Activated naive CD8-positive, alpha-beta T cell treated with anti-CD3 and anti-CD28 coated beads, Interleukin-2, amount 10 ng/mL, durations not matched to agents 7 days and 5 days (primary cell): ENCODE measurements at regions not wholly inside any gene's neighbourhood (a gene's known extent, or its start where the extent isn't known, plus 50 kb on each side); places are given as distances from the start of the nearest gene placed in this dataset.
"Not testable (repeated sequence)": the region's sequence is repeated elsewhere in the genome, so short reads cannot be mapped to it uniquely, and the experiment has no call there.

Experiments
- ATAC-seq: fragments of 150-1000 bp; cut with Tn5 transposase; one replicate; pipeline ENCODE4 v1.10.0; 2021; ENCODE audit warnings: low read depth, moderate library complexity
- POLR2A ChIA-PET: fragments of 350-600 bp; sonication (Branson Sonifier 250); formaldehyde crosslinking; loops from one replicate; lab custom pipeline; 2021; ENCODE audit warnings: antibody characterized with exemption; lab: Charles Lee
- DNase-seq: peaks from one replicate; pipeline ENCODE4 v3.0.0; 2021
- H3K27ac Mint-ChIP-seq: one replicate; pipeline ENCODE4 v1.8.0; 2022; ENCODE audit warnings: mild to moderate bottlenecking, mixed read lengths
- H3K27me3 Mint-ChIP-seq: one replicate; pipeline ENCODE4 v1.8.0; 2022; ENCODE audit warnings: mild to moderate bottlenecking, moderate library complexity, mixed read lengths
- H3K36me3 Mint-ChIP-seq: one replicate; pipeline ENCODE4 v1.8.0; 2021; ENCODE audit warnings: mild to moderate bottlenecking, mixed read lengths
- H3K4me1 Mint-ChIP-seq: one replicate; pipeline ENCODE4 v1.8.0; 2021; ENCODE audit warnings: mixed read lengths
- H3K4me3 Mint-ChIP-seq: one replicate; pipeline ENCODE4 v1.8.0; 2022; ENCODE audit warnings: mild to moderate bottlenecking, moderate library complexity, mixed read lengths
- H3K9me3 Mint-ChIP-seq: one replicate; pipeline ENCODE4 v1.8.0; 2021; ENCODE audit warnings: mixed read lengths

DNA sequence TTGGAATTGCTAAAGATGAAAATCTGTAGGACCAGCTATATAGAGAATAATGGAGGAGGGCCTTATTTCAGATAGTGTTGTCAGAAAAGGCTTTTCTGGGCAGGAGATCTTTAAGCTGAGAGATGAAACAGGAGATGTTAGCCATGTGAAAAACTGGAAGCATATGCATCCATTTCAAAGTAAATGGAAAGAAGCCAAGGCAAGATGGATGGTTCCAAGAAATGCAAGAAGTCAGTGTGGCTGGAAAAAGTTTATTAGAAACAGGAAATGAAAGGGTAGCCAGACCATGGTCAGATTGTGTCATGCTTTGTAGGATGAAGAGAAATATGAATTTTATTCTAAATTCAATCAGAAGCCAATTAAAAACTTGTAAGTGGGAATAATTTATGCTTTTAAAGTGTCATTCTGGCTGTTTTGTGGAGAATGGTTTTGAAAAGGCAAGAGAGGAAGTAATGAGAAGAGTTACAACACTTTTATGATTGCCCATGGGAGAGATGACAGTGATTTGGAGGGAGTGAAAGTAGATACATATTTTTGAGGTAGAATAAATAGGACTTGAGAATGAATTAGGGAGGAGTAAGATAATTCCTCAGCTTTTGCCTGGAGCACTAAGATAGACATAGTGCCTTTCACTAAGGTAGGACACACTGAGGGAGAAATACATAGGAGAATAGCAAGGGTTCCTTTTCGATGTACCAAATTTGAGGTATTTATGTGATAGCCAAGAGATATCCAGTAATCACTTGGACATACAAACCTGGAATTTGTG is 620.1 kb downstream of the HTR1B start:
- Mint-ChIP-seq H3K27ac (no peak overlapping the region), H3K9me3 (peaks cover 10% of the 10 kb centered on the region), H3K36me3 (no peaks in the 10 kb centered on the region), H3K27me3 (no peaks in the 10 kb centered on the region), H3K4me3 (no peak overlapping the region), H3K4me1 (no peaks in the 10 kb centered on the region)
- DNase-seq (no peak), ATAC-seq (no peak)
- POLR2A ChIA-PET: no interaction called here

DNA sequence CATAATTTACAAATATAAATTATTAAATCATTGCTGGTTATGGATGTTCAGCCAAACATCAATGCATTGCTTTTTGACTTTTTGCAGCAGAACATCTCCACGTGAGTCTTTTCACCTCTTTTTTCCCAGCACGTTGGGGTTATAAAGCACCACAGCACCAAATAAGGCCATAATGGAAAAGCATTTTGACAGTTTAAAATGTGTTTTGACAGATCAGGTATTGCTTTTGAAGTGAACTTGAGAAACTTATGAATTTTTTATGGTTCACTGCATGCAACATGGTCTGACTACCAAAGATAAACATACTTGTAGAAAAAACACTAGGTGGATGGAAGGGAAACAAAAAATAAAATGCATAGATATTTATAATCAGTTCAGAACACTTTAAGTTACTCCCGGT is 622.4 kb downstream of the HTR1B start:
- H3K27me3 Mint-ChIP-seq: no peaks in the 10 kb centered on the region
- no peak overlapping the region for H3K27ac Mint-ChIP-seq
- H3K4me3 Mint-ChIP-seq: no peak overlapping the region
- no peaks in the 10 kb centered on the region for H3K4me1 Mint-ChIP-seq
- no peak for ATAC-seq
- POLR2A ChIA-PET: no interaction called here
- H3K9me3 Mint-ChIP-seq: peaks cover 2% of the 10 kb centered on the region
- no peaks in the 10 kb centered on the region for H3K36me3 Mint-ChIP-seq
- no peak for DNase-seq

DNA sequence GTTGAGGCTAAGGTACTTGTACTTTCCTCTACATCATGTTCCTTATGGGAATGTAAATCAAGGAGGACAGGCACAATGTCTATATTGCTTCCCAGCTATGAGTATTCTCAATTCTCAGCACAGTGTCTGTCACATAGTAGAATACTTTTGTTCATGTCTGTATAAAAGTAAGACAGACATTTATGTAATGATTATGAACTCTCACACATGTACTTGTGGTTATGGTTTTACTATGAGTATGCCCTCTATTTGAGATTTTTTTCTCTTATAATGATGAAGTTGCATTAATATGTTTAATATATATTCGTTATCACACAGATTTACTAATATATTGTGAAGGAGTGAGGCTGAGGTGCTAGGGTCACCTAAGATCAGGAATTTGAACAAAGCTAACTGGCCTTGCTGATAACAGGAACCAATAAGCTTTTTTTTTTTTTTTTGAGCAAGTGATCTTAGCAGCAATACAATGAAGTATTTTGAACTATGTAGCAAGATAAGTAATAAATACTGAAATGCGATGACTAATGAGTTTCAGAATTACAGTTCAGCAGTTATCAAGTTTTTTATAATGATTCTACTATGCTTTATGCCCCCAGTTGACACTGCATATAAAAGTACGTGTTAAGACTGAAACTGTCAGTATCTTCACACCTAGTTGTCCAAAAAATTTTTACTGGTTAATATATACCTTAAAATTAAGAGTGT is 623.1 kb downstream of the HTR1B start:
- no peaks in the 10 kb centered on the region for H3K36me3 Mint-ChIP-seq
- POLR2A ChIA-PET: no interaction called here
- no peak overlapping the region for H3K27ac Mint-ChIP-seq
- ATAC-seq: no peak
- no peak for DNase-seq
- H3K9me3 Mint-ChIP-seq: peaks cover 2% of the 10 kb centered on the region
- H3K4me3 Mint-ChIP-seq: no peak overlapping the region
- H3K4me1 Mint-ChIP-seq: no peaks in the 10 kb centered on the region
- no peaks in the 10 kb centered on the region for H3K27me3 Mint-ChIP-seq

DNA sequence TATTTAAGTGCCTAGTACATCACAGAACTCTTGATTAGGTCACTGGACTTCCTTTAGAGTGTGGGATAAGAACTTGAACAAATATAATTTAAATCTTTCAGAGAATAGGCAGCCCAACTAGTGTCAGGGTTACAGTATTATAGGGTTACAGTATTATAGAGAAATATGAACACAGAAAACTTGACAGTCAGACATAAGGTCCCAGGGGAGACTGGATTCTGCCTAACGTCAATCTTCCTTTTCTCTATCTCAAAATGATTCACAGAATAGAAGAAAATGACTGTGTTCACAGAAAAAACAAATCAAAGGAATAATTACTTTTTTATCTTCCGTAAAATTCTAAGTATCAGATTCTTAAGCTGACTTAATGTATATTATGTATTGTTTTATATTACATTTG is 623.8 kb downstream of the HTR1B start:
- H3K4me1 Mint-ChIP-seq: no peaks in the 10 kb centered on the region
- H3K27ac Mint-ChIP-seq: no peak overlapping the region
- peaks cover 2% of the 10 kb centered on the region for H3K9me3 Mint-ChIP-seq
- H3K4me3 Mint-ChIP-seq: no peak overlapping the region
- POLR2A ChIA-PET: no interaction called here
- no peaks in the 10 kb centered on the region for H3K27me3 Mint-ChIP-seq
- no peaks in the 10 kb centered on the region for H3K36me3 Mint-ChIP-seq
- ATAC-seq: no peak
- no peak for DNase-seq

DNA sequence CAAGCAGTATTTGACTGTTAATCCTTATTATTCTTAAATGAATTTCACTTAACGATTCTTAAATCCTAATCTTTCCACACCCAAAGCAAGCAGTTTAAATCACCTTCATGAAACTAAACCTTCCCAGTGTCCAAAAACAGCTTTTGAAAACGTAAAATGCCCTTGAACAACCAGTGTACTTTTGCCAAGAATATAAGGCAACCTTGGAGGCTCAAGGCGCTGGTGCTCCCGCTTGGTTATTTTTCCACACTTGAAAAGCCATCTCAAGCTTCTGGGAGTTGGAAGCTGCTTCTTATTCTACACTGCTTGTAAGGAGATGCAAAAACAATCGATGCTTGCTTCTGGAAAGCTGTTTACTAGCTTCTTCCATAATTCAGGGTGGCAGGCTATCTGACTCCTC is 625.7 kb downstream of the HTR1B start:
- no peak for ATAC-seq
- Mint-ChIP-seq H3K9me3 (no peaks in the 10 kb centered on the region), H3K4me3 (no peak overlapping the region), H3K27ac (no peak overlapping the region), H3K4me1 (no peaks in the 10 kb centered on the region), H3K27me3 (no peaks in the 10 kb centered on the region), H3K36me3 (no peaks in the 10 kb centered on the region)
- POLR2A ChIA-PET: no interaction called here
- no peak for DNase-seq

DNA sequence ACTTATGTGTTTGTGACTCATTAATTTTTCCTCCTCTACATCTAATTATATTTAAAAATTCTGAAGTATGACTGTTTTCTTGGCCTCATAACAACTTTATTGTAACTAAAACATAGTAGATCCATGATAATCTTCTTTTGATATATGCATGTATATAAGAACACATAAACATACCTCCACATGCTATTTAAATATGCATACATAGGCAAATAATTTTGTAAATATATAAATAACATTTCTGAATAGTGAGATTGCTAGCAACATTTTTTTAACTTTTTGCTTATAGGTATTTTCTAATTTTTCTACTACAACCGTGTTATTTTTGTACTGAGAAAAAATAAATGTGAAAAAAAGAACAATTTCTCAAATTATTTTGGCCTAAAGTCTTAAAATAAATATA is 627.6 kb downstream of the HTR1B start:
- H3K9me3 Mint-ChIP-seq: no peaks in the 10 kb centered on the region
- no peaks in the 10 kb centered on the region for H3K36me3 Mint-ChIP-seq
- ATAC-seq (no peak), DNase-seq (no peak)
- no peak overlapping the region for H3K27ac Mint-ChIP-seq
- POLR2A ChIA-PET: no interaction called here
- H3K4me3 Mint-ChIP-seq: no peak overlapping the region
- H3K4me1 Mint-ChIP-seq: no peaks in the 10 kb centered on the region
- no peaks in the 10 kb centered on the region for H3K27me3 Mint-ChIP-seq

DNA sequence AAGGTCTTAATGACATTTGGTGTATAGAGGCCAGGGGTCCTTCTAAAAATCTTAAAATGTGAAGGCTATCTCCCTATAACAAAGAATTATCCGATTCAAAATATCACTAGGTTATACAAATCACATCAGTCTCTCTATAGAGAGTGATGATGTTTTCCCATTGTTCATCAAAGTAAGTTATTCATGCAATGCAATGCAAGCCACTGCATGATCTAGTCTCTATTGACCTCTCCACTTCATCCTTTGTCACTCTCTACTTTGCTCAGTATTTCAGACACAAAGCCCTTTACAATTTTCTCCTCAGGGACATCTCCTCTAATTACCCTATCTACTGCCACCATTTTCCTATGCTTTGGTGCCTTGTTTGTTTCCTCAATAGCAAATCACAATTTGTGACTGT is 628.0 kb downstream of the HTR1B start:
- H3K4me1 Mint-ChIP-seq: no peaks in the 10 kb centered on the region
- no peak overlapping the region for H3K4me3 Mint-ChIP-seq
- no peaks in the 10 kb centered on the region for H3K27me3 Mint-ChIP-seq
- POLR2A ChIA-PET: no interaction called here
- ATAC-seq (no peak), DNase-seq (no peak)
- no peak overlapping the region for H3K27ac Mint-ChIP-seq
- H3K36me3 Mint-ChIP-seq: no peaks in the 10 kb centered on the region
- H3K9me3 Mint-ChIP-seq: no peaks in the 10 kb centered on the region

DNA sequence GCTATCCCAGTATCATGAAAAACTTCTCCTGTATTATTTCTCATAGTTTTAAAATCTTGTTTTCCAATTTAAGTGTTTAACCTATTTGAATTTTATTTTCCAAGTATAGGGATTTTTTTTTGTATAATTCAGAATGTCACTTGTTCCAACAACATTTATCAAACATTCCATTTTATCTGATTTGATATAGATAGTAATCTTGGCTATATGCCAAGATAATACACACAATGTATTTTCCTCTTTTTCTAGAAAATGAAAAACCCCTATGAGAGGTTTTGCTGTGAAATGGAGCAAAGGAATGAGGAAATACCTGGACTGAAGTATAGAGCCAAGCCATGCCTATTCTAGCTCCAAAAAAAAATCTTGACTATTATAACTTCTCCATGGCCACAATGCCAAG is 628.9 kb downstream of the HTR1B start:
- Mint-ChIP-seq H3K36me3 (no peaks in the 10 kb centered on the region), H3K4me3 (no peak overlapping the region), H3K4me1 (no peaks in the 10 kb centered on the region), H3K9me3 (no peaks in the 10 kb centered on the region), H3K27me3 (no peaks in the 10 kb centered on the region), H3K27ac (no peak overlapping the region)
- DNase-seq (no peak), ATAC-seq (no peak)
- POLR2A ChIA-PET: no interaction called here

DNA sequence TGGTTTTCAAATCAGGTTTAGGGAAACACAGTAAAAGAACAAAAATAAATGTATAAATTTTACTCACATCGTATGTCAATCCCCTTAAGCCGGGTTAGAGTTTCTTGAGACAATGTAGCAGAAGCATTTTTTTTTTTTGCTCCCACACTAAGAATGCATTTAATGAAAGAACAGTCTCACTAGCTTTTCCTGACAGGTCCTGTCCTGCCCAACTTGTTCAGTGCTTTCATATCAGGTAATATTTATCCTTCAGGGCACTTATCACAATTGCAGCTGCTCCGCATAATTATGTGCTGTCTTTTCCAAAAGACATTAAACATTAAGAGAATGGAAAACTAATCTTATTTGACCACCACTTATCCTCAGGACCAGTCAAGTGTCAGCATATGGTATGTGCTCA is 632.0 kb downstream of the HTR1B start:
- H3K9me3 Mint-ChIP-seq: no peaks in the 10 kb centered on the region

DNA sequence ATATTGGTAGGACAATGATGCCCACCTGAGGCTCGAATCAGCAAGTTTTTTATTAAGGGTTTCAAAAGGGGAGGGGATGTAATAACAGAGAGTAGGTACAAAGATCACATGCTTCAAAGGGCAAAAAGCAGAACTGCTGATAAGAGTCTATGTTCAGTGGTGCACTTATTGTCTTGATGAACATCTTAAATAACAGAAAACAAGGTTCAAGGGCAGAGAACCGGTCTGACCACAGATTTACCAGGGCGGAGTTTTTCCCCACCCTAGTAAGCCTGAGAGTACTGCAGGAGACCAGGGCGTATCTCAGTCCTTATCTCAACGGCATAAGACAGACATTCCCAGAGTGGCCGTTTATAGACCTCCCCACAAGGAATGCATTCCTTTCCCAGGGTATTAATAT is 639.7 kb downstream of the HTR1B start:
- H3K36me3 Mint-ChIP-seq, ATAC-seq, H3K4me1 Mint-ChIP-seq, H3K27me3 Mint-ChIP-seq, H3K27ac Mint-ChIP-seq, POLR2A ChIA-PET, H3K4me3 Mint-ChIP-seq, H3K9me3 Mint-ChIP-seq, DNase-seq: not testable (repeated sequence)

More for the DNA sequence above, 632.0 kb downstream of the HTR1B start:
- no peaks in the 10 kb centered on the region for H3K36me3 Mint-ChIP-seq
- POLR2A ChIA-PET: no interaction called here
- H3K4me3 Mint-ChIP-seq: no peak overlapping the region
- no peaks in the 10 kb centered on the region for H3K27me3 Mint-ChIP-seq
- DNase-seq: no peak
- H3K27ac Mint-ChIP-seq: no peak overlapping the region
- no peaks in the 10 kb centered on the region for H3K4me1 Mint-ChIP-seq
- ATAC-seq: no peak

DNA sequence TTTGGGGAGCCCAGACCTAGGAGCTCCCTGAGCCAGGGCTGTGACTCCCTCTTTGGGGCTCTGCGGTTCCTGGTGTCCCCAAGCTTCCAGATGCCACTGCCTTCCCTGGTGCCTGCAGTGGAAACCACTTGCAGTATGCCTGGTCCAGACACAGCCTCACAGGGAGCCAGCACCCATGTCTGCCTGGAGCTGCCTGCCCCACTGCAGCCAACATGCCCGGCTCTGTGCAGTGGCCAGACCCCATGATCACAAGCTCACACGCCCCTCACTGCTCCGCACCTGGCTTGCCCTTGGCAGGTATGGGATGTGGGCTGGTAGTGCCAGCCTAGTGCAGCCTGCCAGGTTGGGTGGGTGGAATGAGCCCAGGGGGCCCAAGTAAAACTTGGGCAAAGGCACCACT is 644.8 kb downstream of the HTR1B start:
- H3K9me3 Mint-ChIP-seq: peaks cover 4% of the 10 kb centered on the region
- no peak overlapping the region for H3K27ac Mint-ChIP-seq
- H3K36me3 Mint-ChIP-seq: no peaks in the 10 kb centered on the region
- H3K4me3 Mint-ChIP-seq: no peak overlapping the region
- no peaks in the 10 kb centered on the region for H3K27me3 Mint-ChIP-seq
- ATAC-seq: no peak
- no peak for DNase-seq
- H3K4me1 Mint-ChIP-seq: no peaks in the 10 kb centered on the region
- POLR2A ChIA-PET: no interaction called here

DNA sequence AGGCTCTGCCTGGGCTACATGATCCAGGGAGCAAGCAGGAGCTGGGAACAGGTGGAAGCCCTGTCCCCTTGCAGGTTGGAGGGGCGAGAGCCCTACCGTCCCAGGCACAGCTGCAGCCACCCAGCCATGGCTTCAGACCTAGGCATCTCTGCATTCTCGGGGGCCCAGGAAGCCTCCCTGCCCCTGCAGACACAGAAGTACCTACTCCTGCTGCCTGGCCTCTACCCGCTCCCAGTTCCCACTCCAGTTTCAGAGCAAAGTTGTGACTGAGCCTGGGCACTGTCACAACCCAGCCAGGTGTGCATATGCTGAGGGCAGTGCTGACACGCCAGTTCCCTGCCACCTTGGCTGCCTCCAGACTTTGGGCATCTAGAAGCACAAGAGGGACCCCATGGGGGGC is 645.9 kb downstream of the HTR1B start:
- Mint-ChIP-seq H3K27ac (no peak overlapping the region), H3K27me3 (no peaks in the 10 kb centered on the region), H3K9me3 (peaks cover 3% of the 10 kb centered on the region), H3K4me3 (no peak overlapping the region), H3K36me3 (no peaks in the 10 kb centered on the region), H3K4me1 (no peaks in the 10 kb centered on the region)
- ATAC-seq: no peak
- POLR2A ChIA-PET: no interaction called here
- no peak for DNase-seq

DNA sequence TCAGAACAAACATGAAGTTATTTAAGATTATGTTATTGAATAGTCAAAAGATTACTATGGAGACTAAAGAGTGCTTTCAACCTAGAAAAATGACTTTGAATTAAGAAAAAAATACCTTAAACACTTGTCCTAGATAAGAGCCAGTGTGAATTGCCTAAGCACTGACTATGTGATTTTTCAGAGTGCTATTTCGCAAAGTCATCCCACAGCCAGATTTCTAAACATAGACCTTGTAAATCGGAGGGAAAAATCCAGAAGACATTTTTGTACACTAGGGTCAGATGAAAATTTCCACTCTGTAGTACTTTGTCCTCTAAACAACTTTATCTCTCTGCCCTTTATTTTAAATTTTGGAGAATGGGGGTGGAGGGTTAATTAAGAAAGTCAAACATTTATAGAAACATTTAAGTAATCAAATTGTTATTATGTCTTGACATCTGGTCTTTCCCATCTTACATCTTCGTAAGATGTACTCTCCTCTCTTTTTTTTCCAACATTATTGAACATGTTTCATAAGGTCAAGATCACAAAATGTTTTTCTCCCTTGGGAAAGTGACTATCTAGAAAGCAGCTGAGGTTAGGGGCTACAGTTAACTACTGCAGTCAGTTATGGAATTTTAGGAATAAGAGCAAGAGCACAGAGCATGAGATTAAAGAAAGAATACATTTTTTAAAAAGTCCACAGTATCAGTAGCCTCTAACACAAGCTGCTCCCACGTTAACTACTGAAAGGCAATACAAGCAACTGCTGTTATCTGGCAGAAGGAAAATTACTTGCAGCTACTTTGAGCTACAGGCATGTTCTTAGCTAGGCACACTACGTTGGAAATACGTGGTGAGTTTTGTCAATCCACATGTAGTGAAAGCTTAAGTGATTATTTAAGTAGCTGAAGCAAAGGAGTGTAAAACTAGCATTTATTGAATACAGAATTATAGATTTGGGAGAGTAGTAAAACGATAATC is 648.5 kb downstream of the HTR1B start:
- no peak overlapping the region for H3K27ac Mint-ChIP-seq

More for the DNA sequence above, 648.5 kb downstream of the HTR1B start:
- Mint-ChIP-seq H3K36me3 (no peaks in the 10 kb centered on the region), H3K27me3 (no peaks in the 10 kb centered on the region), H3K4me3 (no peak overlapping the region), H3K9me3 (peaks cover 4% of the 10 kb centered on the region), H3K4me1 (no peaks in the 10 kb centered on the region)
- POLR2A ChIA-PET: no interaction called here
- ATAC-seq: no peak
- no peak for DNase-seq
